H1 (cell line): ENCODE measurements at regions not wholly inside any gene's neighbourhood (a gene's known extent, or its start where the extent isn't known, plus 50 kb on each side); places are given as distances from the start of the nearest gene placed in this dataset.

ENCODE experiments used
- CTCF ChIA-PET: fragments of 300-600 bp; sonication (Branson Sonifier 250); formaldehyde crosslinking; loops from one replicate; lab custom pipeline; 2021; ENCODE audit not compliant: partially characterized antibody; lab: Charles Lee
- POLR2A ChIA-PET: fragments of 300-600 bp; sonication (Branson Sonifier 250); formaldehyde crosslinking; loops from one replicate; lab custom pipeline; 2021; ENCODE audit warnings: inconsistent platforms; ENCODE audit not compliant: partially characterized antibody; lab: Charles Lee
- DNase-seq, 2 experiments: peaks; one replicate each; pipeline versions ENCODE4 v3.0.0 to v3.0.0-alpha.2; 2010 to 2022; ENCODE audit warnings: low spot score in 2 of 2, low read depth in 1 of 2, mixed read lengths in 1 of 2
- FAIRE-seq: peaks from 2 replicates; lab custom pipeline; 2011; peaks lifted over from hg19 to GRCh38; lab: Jason Lieb, UNC
- H2AFZ ChIP-seq: 2 replicates; pipeline ENCODE4 v1.8.1; 2012; ENCODE audit warnings: low read length, inconsistent platforms
- H2AK5ac ChIP-seq: 2 replicates; pipeline ENCODE4 v1.6.1; 2013; ENCODE audit warnings: low read depth, low read length
- H2BK120ac ChIP-seq: replicated peaks from 2 replicates; pipeline ENCODE3; 2013; ENCODE audit warnings: low read depth, low read length, inconsistent platforms
- H2BK12ac ChIP-seq: 2 replicates; pipeline ENCODE4 v1.6.1; 2013; ENCODE audit warnings: low read depth, low read length
- H2BK15ac ChIP-seq: 2 replicates; pipeline ENCODE4 v1.6.1; 2013; ENCODE audit warnings: low read length
- H2BK20ac ChIP-seq: 2 replicates; pipeline ENCODE4 v1.6.1; 2013; ENCODE audit warnings: low read length
- H2BK5ac ChIP-seq: 2 replicates; pipeline ENCODE4 v1.6.1; 2013; ENCODE audit warnings: low read depth, low read length
- H3K14ac ChIP-seq: 2 replicates; pipeline ENCODE4 v1.6.1; 2013; ENCODE audit warnings: inconsistent platforms; ENCODE audit not compliant: insufficient read length
- H3K18ac ChIP-seq: 2 replicates; pipeline ENCODE4 v1.6.1; 2013; ENCODE audit warnings: low read length; ENCODE audit errors: extremely low read depth
- H3K23ac ChIP-seq: 2 replicates; pipeline ENCODE4 v1.6.1; 2013; ENCODE audit warnings: inconsistent platforms; ENCODE audit not compliant: insufficient read length
- H3K23me2 ChIP-seq: 2 replicates; pipeline ENCODE4 v1.6.1; 2013; ENCODE audit warnings: low read depth, low read length
- H3K27ac ChIP-seq: 2 replicates; pipeline ENCODE4 v1.6.1; 2011; ENCODE audit warnings: low read depth, low read length, inconsistent platforms
- H3K27me3 ChIP-seq, 4 experiments: replicated peaks in 1 of 4; 1 replicate in 1 of 4; 2 replicates in 3 of 4; pipeline versions ENCODE4 v1.6.1 to v1.8.1; 2011 to 2013; ENCODE audit warnings: low read length in 3 of 4, mild to moderate bottlenecking in 3 of 4, inconsistent platforms in 2 of 4, mixed read lengths in 2 of 4, moderate library complexity in 1 of 4; ENCODE audit not compliant: control insufficient read depth in 3 of 4, insufficient read depth in 3 of 4; ENCODE audit errors: extremely low read depth in 1 of 4
- H3K36me3 ChIP-seq, 4 experiments: 2 replicates each; pipeline versions ENCODE4 v1.6.1 to v1.8.1; 2011 to 2013; ENCODE audit warnings: mild to moderate bottlenecking in 4 of 4, low read length in 3 of 4, moderate library complexity in 2 of 4, control low read depth in 1 of 4, inconsistent platforms in 1 of 4; ENCODE audit not compliant: insufficient read depth in 4 of 4, control insufficient read depth in 2 of 4
- H3K4ac ChIP-seq: replicated peaks from 2 replicates; pipeline ENCODE3; 2013; ENCODE audit warnings: low read length, low read depth, mixed read lengths, inconsistent platforms; ENCODE audit not compliant: insufficient read length
- H3K4me1 ChIP-seq, 4 experiments: replicated peaks in 1 of 4; 1 replicate in 1 of 4; 2 replicates in 3 of 4; pipeline versions ENCODE4 v1.6.1 to v1.8.1; 2011 to 2013; ENCODE audit warnings: low read length in 3 of 4, inconsistent platforms in 2 of 4, mixed read lengths in 1 of 4; ENCODE audit not compliant: insufficient read depth in 4 of 4, control insufficient read depth in 3 of 4
- H3K4me2 ChIP-seq, 2 experiments: 2 replicates each; pipeline versions ENCODE4 v1.6.1 to v1.8.1; 2011 to 2013; ENCODE audit warnings: low read depth in 2 of 2, low read length in 2 of 2, control low read depth in 1 of 2, inconsistent platforms in 1 of 2, mild to moderate bottlenecking in 1 of 2; ENCODE audit not compliant: insufficient read depth in 1 of 2
- H3K4me3 ChIP-seq, 4 experiments: fragments of 200-600, 300-600 bp in 1 of 4; sonication (generic), shearing (Covaris generic), sonication (Bioruptor Twin) in 1 of 4; 2 replicates each; pipeline versions ENCODE4 v1.5.1 to v1.8.1; 2011 to 2016; ENCODE audit warnings: low read length in 4 of 4, low read depth in 3 of 4, control low read depth in 2 of 4, inconsistent platforms in 2 of 4, mild to moderate bottlenecking in 2 of 4, mixed read lengths in 1 of 4, moderate library complexity in 1 of 4; ENCODE audit not compliant: insufficient read depth in 2 of 4; ENCODE audit errors: extremely low read depth in 1 of 4
- H3K56ac ChIP-seq: replicated peaks from 2 replicates; pipeline ENCODE3; 2013; ENCODE audit warnings: low read depth, mild to moderate bottlenecking, mixed read lengths, low read length, inconsistent platforms; ENCODE audit not compliant: insufficient read length
- H3K79me1 ChIP-seq: 2 replicates; pipeline ENCODE4 v1.6.1; 2013; ENCODE audit warnings: low read depth, low read length, control low read depth
- H3K79me2 ChIP-seq, 2 experiments: 2 replicates each; pipeline versions ENCODE4 v1.6.1 to v1.8.1; 2012 to 2013; ENCODE audit warnings: low read length in 2 of 2, mild to moderate bottlenecking in 2 of 2, inconsistent platforms in 1 of 2; ENCODE audit not compliant: insufficient read depth in 2 of 2, control insufficient read depth in 1 of 2
- H3K9ac ChIP-seq, 4 experiments: replicated peaks in 1 of 4; 1 replicate in 1 of 4; 2 replicates in 3 of 4; pipeline versions ENCODE4 v1.6.1 to v1.8.1; 2011 to 2013; ENCODE audit warnings: low read depth in 3 of 4, low read length in 3 of 4, control low read depth in 2 of 4, mild to moderate bottlenecking in 2 of 4, moderate library complexity in 2 of 4, inconsistent platforms in 1 of 4; ENCODE audit errors: extremely low read depth in 1 of 4
- H3K9me3 ChIP-seq, 2 experiments: 2 replicates each; pipeline versions ENCODE4 v1.6.1 to v1.8.1; 2012 to 2013; ENCODE audit warnings: mild to moderate bottlenecking in 2 of 2, moderate library complexity in 2 of 2, control low read depth in 1 of 2, inconsistent platforms in 1 of 2, low read depth in 1 of 2, low read length in 1 of 2, mixed read lengths in 1 of 2; ENCODE audit not compliant: insufficient read depth in 2 of 2
- H4K20me1 ChIP-seq, 2 experiments: replicated peaks in 1 of 2; 2 replicates each; pipeline versions ENCODE3 to v1.8.1; 2011 to 2013; ENCODE audit warnings: inconsistent platforms in 2 of 2, low read length in 2 of 2, mild to moderate bottlenecking in 1 of 2; ENCODE audit not compliant: insufficient read depth in 2 of 2, control insufficient read depth in 1 of 2
- H4K5ac ChIP-seq: 2 replicates; pipeline ENCODE4 v1.6.1; 2013; ENCODE audit warnings: low read length, low read depth, mixed read lengths, inconsistent platforms; ENCODE audit not compliant: insufficient read length
- H4K8ac ChIP-seq: 2 replicates; pipeline ENCODE4 v1.8.0; 2013; ENCODE audit warnings: mild to moderate bottlenecking, moderate library complexity, low read length, inconsistent platforms; ENCODE audit not compliant: insufficient read depth; ENCODE audit errors: extremely low read depth
- H4K91ac ChIP-seq: replicated peaks from 2 replicates; pipeline ENCODE3; 2013; ENCODE audit warnings: low read length, mixed read lengths, inconsistent platforms; ENCODE audit not compliant: insufficient read length
- CBX5 ChIP-seq: fragments of 300-800, 300-1000 bp; sonication (generic); IDR thresholded peaks from 2 replicates; pipeline ENCODE4 v1.7.1; 2016; ENCODE audit warnings: antibody characterized with exemption, low read length, low read depth
- EGR1 ChIP-seq: IDR thresholded peaks from 2 replicates; pipeline ENCODE4 v1.6.1; 2011; ENCODE audit warnings: low read depth, low read length, borderline replicate concordance
- HDAC6 ChIP-seq: IDR thresholded peaks from one replicate; pipeline ENCODE4 v1.7.1; 2012; ENCODE audit warnings: low read depth, mild to moderate bottlenecking, inconsistent platforms, low read length, moderate library complexity
- SIX5 ChIP-seq: IDR thresholded peaks from 2 replicates; pipeline ENCODE4 v1.6.1; 2011; ENCODE audit warnings: mild to moderate bottlenecking, low read depth, low read length
- WGBS, 2 experiments: shearing (Covaris generic) in 1 of 2; methylation state at CpG; one replicate each; pipeline versions ENCODE4 v1.1.6 to v1.1.7; 2013 to 2015; ENCODE audit warnings: low lambda C conversion rate in 2 of 2, mixed read lengths in 2 of 2, inconsistent platforms in 1 of 2, low coverage in 1 of 2, missing lambda C conversion rate in 1 of 2; ENCODE audit not compliant: insufficient replicate concordance in 2 of 2, insufficient coverage in 1 of 2, insufficient read length in 1 of 2; ENCODE audit errors: extremely low coverage in 1 of 2, missing lambda C conversion rate in 1 of 2; 5-methylcytosine and 5-hydroxymethylcytosine counted together

GRCh38 chr4:112954286-112954685 lies 95.2 kb upstream of the ANK2 start:
- no peak overlapping the region for H3K56ac ChIP-seq
- POLR2A ChIA-PET = no interaction called here
- H3K27ac ChIP-seq = no peak overlapping the region
- no peak overlapping the region for H2BK5ac ChIP-seq
- H2BK20ac ChIP-seq = no peak overlapping the region
- H2AK5ac ChIP-seq = no peak overlapping the region
- no peaks in the 10 kb centered on the region for H3K79me2 ChIP-seq
- CTCF ChIA-PET = interaction anchor here (1.4 to 3.8 kb wide), 2 partner anchors 12 to 15 kb away, joined by 3 to 31 read pairs; no protein-coding TSS in a partner anchor
- no peak overlapping the region for H4K5ac ChIP-seq
- WGBS, 2 experiments = 92% methylated on average over 1 of the region's 1 CpG; no CpG with 5 or more reads in 1 of the 2 experiments
- H3K36me3 ChIP-seq = no peaks in the 10 kb centered on the region; a peak in 1 of 8 replicates
- no peak overlapping the region for H3K9ac ChIP-seq
- FAIRE-seq (no peak), DNase-seq (no peak)
- H3K79me1 ChIP-seq = no peaks in the 10 kb centered on the region
- H3K9me3 ChIP-seq = peaks cover 0 to 3% of the 10 kb centered on the region in 2 experiments; a peak in 1 of 4 replicates
- H2BK12ac ChIP-seq = no peak overlapping the region
- no peaks in the 10 kb centered on the region for H3K4me1 ChIP-seq
- no peak overlapping the region for H3K18ac ChIP-seq
- no peak overlapping the region for H2BK15ac ChIP-seq
- no peak overlapping the region for H2AFZ ChIP-seq
- no peak overlapping the region for H2BK120ac ChIP-seq
- H3K14ac ChIP-seq = no peak overlapping the region
- H4K20me1 ChIP-seq = no peaks in the 10 kb centered on the region
- TF ChIP-seq SIX5 = no peak
- no peak for TF ChIP-seq CBX5
- no peak for TF ChIP-seq EGR1
- no peak for TF ChIP-seq HDAC6
- H3K4ac ChIP-seq = no peak overlapping the region
- no peak overlapping the region for H3K4me3 ChIP-seq
- no peak overlapping the region for H3K4me2 ChIP-seq
- no peak overlapping the region for H4K91ac ChIP-seq
- no peaks in the 10 kb centered on the region for H3K23me2 ChIP-seq
- no peaks in the 10 kb centered on the region for H3K27me3 ChIP-seq
- no peak overlapping the region for H3K23ac ChIP-seq
- H4K8ac ChIP-seq = no peak overlapping the region
